IPS-18a (cell line): ENCODE measurements at regions not wholly inside any gene's neighbourhood (a gene's known extent, or its start where the extent isn't known, plus 50 kb on each side); places are given as distances from the start of the nearest gene placed in this dataset.

Experiments
- H3K27ac ChIP-seq: one replicate; pipeline ENCODE4 v1.5.1; 2013; ENCODE audit warnings: low read length
- H3K27me3 ChIP-seq: one replicate; pipeline ENCODE4 v1.6.1; 2013; ENCODE audit warnings: mild to moderate bottlenecking, low read length; ENCODE audit not compliant: control insufficient read depth, insufficient read depth
- H3K36me3 ChIP-seq: one replicate; pipeline ENCODE4 v1.6.1; 2013; ENCODE audit warnings: low read depth, low read length; ENCODE audit not compliant: control insufficient read depth
- H3K4me1 ChIP-seq: one replicate; pipeline ENCODE4 v1.6.1; 2013; ENCODE audit warnings: low read depth, low read length; ENCODE audit not compliant: control insufficient read depth
- H3K4me3 ChIP-seq: one replicate; pipeline ENCODE4 v1.5.1; 2013; ENCODE audit warnings: low read length
- H3K9ac ChIP-seq: one replicate; pipeline ENCODE4 v1.6.1; 2013; ENCODE audit warnings: mild to moderate bottlenecking, low read length, moderate library complexity
- H3K9me3 ChIP-seq: one replicate; pipeline ENCODE4 v1.6.1; 2013; ENCODE audit warnings: low read depth, low read length; ENCODE audit not compliant: control insufficient read depth

GRCh38 chr20:17798601-17799000, 98.8 kb downstream of the BANF2 start:
- no peaks in the 10 kb centered on the region for H3K4me1 ChIP-seq

DNA sequence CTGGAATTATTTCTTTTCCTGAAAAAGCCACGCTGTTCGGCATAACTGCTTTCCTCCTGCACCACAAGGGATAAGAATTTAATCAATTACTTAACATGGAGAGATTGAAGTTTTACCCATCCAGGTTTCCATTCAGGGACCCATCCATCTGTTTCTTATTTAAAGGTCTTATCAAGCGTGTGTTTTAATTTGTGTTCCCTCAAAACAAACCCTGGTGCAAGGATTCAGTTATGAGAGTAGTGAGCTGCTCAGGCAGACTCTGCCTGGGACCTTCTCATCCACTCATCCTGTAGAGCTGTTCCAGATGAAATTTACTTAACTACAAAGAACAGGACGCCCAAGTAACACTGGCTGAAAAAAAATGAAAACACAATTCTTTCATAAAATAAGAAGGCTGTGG, 97.8 kb downstream of the BANF2 start:
- Histone ChIP-seq H3K36me3 (no peaks in the 10 kb centered on the region), H3K4me1 (no peaks in the 10 kb centered on the region), H3K27me3 (no peaks in the 10 kb centered on the region), H3K4me3 (no peak overlapping the region), H3K9ac (no peak overlapping the region), H3K9me3 (no peaks in the 10 kb centered on the region), H3K27ac (no peak overlapping the region)

More at GRCh38 chr20:17798601-17799000, 98.8 kb downstream of the BANF2 start:
- H3K9me3 ChIP-seq, result no peaks in the 10 kb centered on the region
- no peak overlapping the region for H3K9ac ChIP-seq
- H3K27me3 ChIP-seq, result no peaks in the 10 kb centered on the region
- H3K36me3 ChIP-seq, result no peaks in the 10 kb centered on the region
- H3K4me3 ChIP-seq, result no peak overlapping the region
- H3K27ac ChIP-seq, result no peak overlapping the region

GRCh38 chr20:17797161-17797560, 97.4 kb downstream of the BANF2 start:
- Histone ChIP-seq H3K9me3 (no peaks in the 10 kb centered on the region), H3K4me1 (no peaks in the 10 kb centered on the region), H3K36me3 (no peaks in the 10 kb centered on the region), H3K9ac (no peak overlapping the region), H3K27me3 (no peaks in the 10 kb centered on the region), H3K27ac (no peak overlapping the region), H3K4me3 (no peak overlapping the region)

DNA sequence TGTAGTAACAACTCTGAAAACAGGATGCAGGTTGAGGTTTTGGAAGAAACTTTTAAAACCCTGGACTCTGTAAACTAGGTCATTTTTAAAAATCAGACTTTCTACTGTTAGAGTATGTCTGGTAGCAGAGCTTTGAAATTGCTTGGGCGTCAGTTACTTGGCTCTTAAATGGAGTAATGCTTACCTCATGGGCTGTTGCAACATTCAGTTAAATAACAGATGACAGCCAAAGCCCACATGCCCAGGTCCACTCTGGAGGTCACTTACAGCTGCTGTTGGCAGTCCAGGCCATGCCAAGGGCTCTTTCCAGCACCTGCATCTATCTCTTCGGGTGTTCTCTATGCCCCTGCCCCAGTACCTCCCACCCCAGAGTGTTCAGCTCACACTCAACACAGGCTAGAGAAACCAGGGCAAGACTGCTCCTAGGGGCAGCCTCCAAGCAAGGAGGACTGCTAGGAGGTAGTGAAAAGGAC, 96.4 kb downstream of the BANF2 start:
- no peaks in the 10 kb centered on the region for H3K27me3 ChIP-seq
- no peaks in the 10 kb centered on the region for H3K4me1 ChIP-seq
- H3K4me3 ChIP-seq, result no peak overlapping the region
- H3K27ac ChIP-seq, result no peak overlapping the region
- no peaks in the 10 kb centered on the region for H3K36me3 ChIP-seq
- no peaks in the 10 kb centered on the region for H3K9me3 ChIP-seq
- no peak overlapping the region for H3K9ac ChIP-seq

GRCh38 chr20:17795501-17796071, 95.8 kb downstream of the BANF2 start:
- Histone ChIP-seq H3K27me3 (no peaks in the 10 kb centered on the region), H3K36me3 (no peaks in the 10 kb centered on the region), H3K9me3 (no peaks in the 10 kb centered on the region), H3K4me3 (no peak overlapping the region), H3K9ac (no peak overlapping the region), H3K27ac (no peak overlapping the region), H3K4me1 (no peaks in the 10 kb centered on the region)

DNA sequence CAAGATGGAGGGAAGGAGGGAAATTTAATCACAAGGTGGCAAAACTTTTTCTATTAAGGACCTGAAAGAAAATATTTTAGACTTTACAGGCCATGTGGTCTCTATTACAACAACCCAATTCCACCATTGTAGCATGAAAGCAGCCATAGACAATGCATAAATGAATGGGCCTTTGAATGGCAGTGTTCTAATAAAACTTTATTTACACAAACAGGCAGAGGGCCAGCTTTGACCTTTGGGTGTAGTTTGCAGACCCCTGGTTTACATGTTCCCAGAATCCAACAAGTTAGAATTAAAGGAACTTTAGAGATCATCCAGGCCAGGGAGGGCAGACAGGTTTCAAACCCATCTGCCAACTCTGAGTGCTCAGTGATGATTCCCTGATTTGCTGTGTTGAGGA, 95.2 kb downstream of the BANF2 start:
- no peaks in the 10 kb centered on the region for H3K27me3 ChIP-seq
- H3K27ac ChIP-seq, result no peak overlapping the region
- H3K36me3 ChIP-seq, result no peaks in the 10 kb centered on the region
- H3K4me3 ChIP-seq, result no peak overlapping the region
- H3K4me1 ChIP-seq, result no peaks in the 10 kb centered on the region
- no peaks in the 10 kb centered on the region for H3K9me3 ChIP-seq
- H3K9ac ChIP-seq, result no peak overlapping the region

DNA sequence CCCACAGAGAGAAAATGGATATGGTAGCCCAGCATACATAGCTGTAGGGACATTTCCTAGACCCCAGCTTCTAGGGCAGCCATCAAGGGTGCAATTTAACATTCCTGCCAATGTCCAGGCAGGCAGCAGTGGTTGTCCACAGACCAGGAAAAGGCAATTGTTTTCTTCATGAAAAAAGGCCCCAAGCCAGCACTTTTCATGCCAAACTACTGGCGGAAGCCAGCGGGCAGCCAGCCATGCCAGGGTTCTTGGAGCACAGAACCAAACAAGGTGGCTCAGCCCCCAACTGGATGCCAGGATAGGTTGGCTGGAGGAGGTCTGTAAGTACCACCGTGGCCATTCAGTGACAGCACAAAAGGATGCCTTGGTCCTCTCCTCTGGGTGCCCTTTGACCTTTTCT, 94.6 kb downstream of the BANF2 start:
- H3K4me3 ChIP-seq, result no peak overlapping the region
- no peaks in the 10 kb centered on the region for H3K9me3 ChIP-seq
- no peaks in the 10 kb centered on the region for H3K27me3 ChIP-seq
- no peaks in the 10 kb centered on the region for H3K4me1 ChIP-seq
- no peaks in the 10 kb centered on the region for H3K36me3 ChIP-seq
- H3K27ac ChIP-seq, result no peak overlapping the region
- H3K9ac ChIP-seq, result no peak overlapping the region

- Histone ChIP-seq H3K9ac (no peak overlapping the region), H3K4me3 (no peak overlapping the region), H3K27ac (no peak overlapping the region), H3K27me3 (no peaks in the 10 kb centered on the region), H3K4me1 (no peaks in the 10 kb centered on the region), H3K36me3 (no peaks in the 10 kb centered on the region), H3K9me3 (no peaks in the 10 kb centered on the region)
Measured at GRCh38 chr20:17793986-17794385, 94.2 kb downstream of the BANF2 start.

DNA sequence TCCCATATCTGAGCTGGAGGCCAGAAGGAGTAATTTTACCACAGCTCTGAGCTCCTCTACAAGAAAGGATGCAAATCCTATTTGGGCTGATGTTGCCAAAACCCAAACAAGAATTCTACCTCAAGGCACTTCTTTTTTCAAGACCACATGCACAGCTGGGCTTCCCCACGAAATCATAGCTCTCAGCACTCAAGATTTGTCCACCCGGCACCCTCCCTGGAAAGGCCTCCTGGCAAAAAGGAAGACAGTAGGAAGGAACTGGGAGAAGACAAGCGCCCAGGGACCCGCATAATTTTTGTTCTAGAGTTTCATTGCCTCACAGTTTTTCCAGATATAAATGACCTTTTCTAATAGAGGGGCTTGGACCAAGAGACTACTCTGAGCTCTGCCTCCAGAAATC, 90.5 kb downstream of the BANF2 start:
- no peaks in the 10 kb centered on the region for H3K36me3 ChIP-seq
- no peaks in the 10 kb centered on the region for H3K27me3 ChIP-seq
- H3K9me3 ChIP-seq, result no peaks in the 10 kb centered on the region
- H3K4me1 ChIP-seq, result peaks cover 3% of the 10 kb centered on the region
- H3K4me3 ChIP-seq, result no peak overlapping the region
- no peak overlapping the region for H3K27ac ChIP-seq
- no peak overlapping the region for H3K9ac ChIP-seq

GRCh38 chr20:17787816-17788215, 88.0 kb downstream of the BANF2 start:
- Histone ChIP-seq H3K9me3 (no peaks in the 10 kb centered on the region), H3K4me3 (no peak overlapping the region), H3K36me3 (no peaks in the 10 kb centered on the region), H3K9ac (no peak overlapping the region), H3K27ac (no peak overlapping the region), H3K27me3 (no peaks in the 10 kb centered on the region), H3K4me1 (peaks cover 3% of the 10 kb centered on the region)

DNA sequence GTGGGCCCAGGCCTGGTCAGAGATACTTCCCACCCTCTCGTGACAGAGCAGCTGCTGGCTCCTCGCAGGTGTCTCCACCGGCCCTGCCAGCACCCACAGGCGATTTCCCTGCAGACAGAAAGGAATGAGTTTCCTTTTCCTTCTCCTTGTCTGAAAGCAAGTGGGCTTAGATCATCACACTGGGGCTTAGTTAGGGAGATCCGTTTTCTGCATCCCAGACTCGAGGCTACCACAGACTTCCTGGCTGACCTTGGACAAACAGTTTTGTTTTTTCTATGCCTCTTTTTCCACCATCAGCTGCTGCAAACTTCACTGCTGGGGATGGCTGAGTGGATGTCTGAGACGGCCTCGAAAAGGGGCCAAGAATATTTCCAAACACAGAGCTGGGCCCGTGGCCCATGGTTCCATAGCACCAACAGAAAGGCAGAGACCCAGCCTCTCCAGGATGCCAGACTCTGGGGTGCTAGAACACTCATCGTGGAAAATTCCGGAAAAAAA, 86.5 kb downstream of the BANF2 start:
- no peak overlapping the region for H3K4me3 ChIP-seq
- H3K9ac ChIP-seq, result no peak overlapping the region
- H3K27ac ChIP-seq, result no peak overlapping the region
- no peaks in the 10 kb centered on the region for H3K9me3 ChIP-seq
- no peaks in the 10 kb centered on the region for H3K27me3 ChIP-seq
- H3K4me1 ChIP-seq, result peaks cover 3% of the 10 kb centered on the region
- no peaks in the 10 kb centered on the region for H3K36me3 ChIP-seq
